ENCODE measurements at regions not wholly inside any gene's neighbourhood (a gene's known extent, or its start where the extent isn't known, plus 50 kb on each side); places are given as distances from the start of the nearest gene placed in this dataset.

GRCh38 chr12:127025545-127025944, 1241.4 kb upstream of the TMEM132C start:
- Histone ChIP-seq H3K27me3 (replicated peaks in 1 of 4; ENCODE audit: control insufficient read depth in 3 of 4, extremely low read depth in 1 of 4, insufficient read depth in 3 of 4, low read length in 3 of 4) (no peaks in the 10 kb centered on the region), H3K23ac (ENCODE audit: insufficient read length) (no peak overlapping the region), H3K27ac (ENCODE audit: low read depth, low read length) (no peak overlapping the region), H2BK120ac (replicated peaks; ENCODE audit: low read depth, low read length) (no peak overlapping the region), H3K36me3 (ENCODE audit: control insufficient read depth in 2 of 4, insufficient read depth in 4 of 4, low read length in 3 of 4) (no peaks in the 10 kb centered on the region; a peak in 1 of 8 replicates), H3K18ac (ENCODE audit: extremely low read depth, low read length) (no peak overlapping the region), H2AK5ac (ENCODE audit: low read depth, low read length) (no peak overlapping the region), H3K79me2 (ENCODE audit: control insufficient read depth in 1 of 2, insufficient read depth in 2 of 2, low read length in 2 of 2) (no peaks in the 10 kb centered on the region), H4K5ac (ENCODE audit: insufficient read length, low read depth, low read length) (no peak overlapping the region), H2AFZ (ENCODE audit: low read length) (no peak overlapping the region), H2BK20ac (ENCODE audit: low read length) (no peak overlapping the region), H3K14ac (ENCODE audit: insufficient read length) (no peak overlapping the region), H3K4ac (replicated peaks; ENCODE audit: insufficient read length, low read depth, low read length) (no peak overlapping the region), H2BK12ac (ENCODE audit: low read depth, low read length) (no peak overlapping the region), H3K56ac (replicated peaks; ENCODE audit: insufficient read length, low read depth, low read length) (no peak overlapping the region), H3K4me3 (ENCODE audit: extremely low read depth in 1 of 4, insufficient read depth in 2 of 4, low read depth in 3 of 4, low read length in 4 of 4) (no peak overlapping the region), H3K4me1 (replicated peaks in 1 of 4; ENCODE audit: control insufficient read depth in 3 of 4, insufficient read depth in 4 of 4, low read length in 3 of 4) (0 out of 7 replicates have a peak, but pooled peaks cover 0 to 3% (median 0%) of the 10 kb centered on the region in 4 experiments), H2BK5ac (ENCODE audit: low read depth, low read length) (no peak overlapping the region), H4K20me1 (replicated peaks in 1 of 2; ENCODE audit: control insufficient read depth in 1 of 2, insufficient read depth in 2 of 2, low read length in 2 of 2) (no peaks in the 10 kb centered on the region), H2BK15ac (ENCODE audit: low read length) (no peak overlapping the region), H4K8ac (ENCODE audit: extremely low read depth, insufficient read depth, low read length) (no peak overlapping the region), H3K9me3 (ENCODE audit: insufficient read depth in 2 of 2, low read depth in 1 of 2, low read length in 1 of 2) (no peaks in the 10 kb centered on the region), H3K9ac (replicated peaks in 1 of 4; ENCODE audit: extremely low read depth in 1 of 4, low read depth in 3 of 4, low read length in 3 of 4) (no peak overlapping the region), H3K79me1 (ENCODE audit: low read depth, low read length) (no peaks in the 10 kb centered on the region), H3K23me2 (ENCODE audit: low read depth, low read length) (no peaks in the 10 kb centered on the region), H4K91ac (replicated peaks; ENCODE audit: insufficient read length, low read length) (no peak overlapping the region), H3K4me2 (ENCODE audit: insufficient read depth in 1 of 2, low read depth in 2 of 2, low read length in 2 of 2) (no peak overlapping the region)
- TF ChIP-seq GTF2F1 (IDR thresholded peaks at IDR 0.05; ENCODE audit: borderline replicate concordance, low read depth, low read length) (no peak), ZNF274 (IDR thresholded peaks at IDR 0.05; ENCODE audit: borderline replicate concordance, extremely low read depth, low read length) (no peak), ATF2 (IDR thresholded peaks at IDR 0.05; ENCODE audit: low read length) (no peak), KDM5A (IDR thresholded peaks at IDR 0.05; ENCODE audit: low read length) (no peak), RAD21 (IDR thresholded peaks at IDR 0.05 in 1 of 2, conservative IDR thresholded peaks at IDR 0.05 in 1 of 2; ENCODE audit: low read depth in 2 of 2, low read length in 2 of 2) (peak in 1 of 2 experiments; percentile 16; a peak in 2 of 4 replicates), TAF7 (optimal IDR thresholded peaks at IDR 0.05; ENCODE audit: borderline replicate concordance, low read depth, low read length) (no peak), HDAC2 (IDR thresholded peaks at IDR 0.05; ENCODE audit: borderline replicate concordance in 1 of 2, low read depth in 2 of 2, low read length in 2 of 2) (no peak)
- CTCF ChIA-PET (ENCODE audit: partially characterized antibody): interaction anchor here (0.6 to 2.2 kb wide), 6 partner anchors 9 to 337 kb away, joined by 3 to 8 read pairs (median 3); no protein-coding TSS in a partner anchor
- DNase-seq (ENCODE audit: low read depth in 1 of 2, low spot score in 2 of 2): no peak
- FAIRE-seq: no peak
- POLR2A ChIA-PET (ENCODE audit: partially characterized antibody): no interaction called here
- 92% methylated on average over 1 of the region's 1 CpG; no CpG with 5 or more reads in 1 of the 2 experiments for WGBS, 2 experiments (ENCODE audit: extremely low coverage in 1 of 2, insufficient coverage in 1 of 2, insufficient read length in 1 of 2, insufficient replicate concordance in 2 of 2, low coverage in 1 of 2, low lambda C conversion rate in 2 of 2, missing lambda C conversion rate in 1 of 2)
